ACHN (cell line): ENCODE measurements at regions not wholly inside any gene's neighbourhood (a gene's known extent, or its start where the extent isn't known, plus 50 kb on each side); places are given as distances from the start of the nearest gene placed in this dataset.
"Not testable (repeated sequence)": the region's sequence is repeated elsewhere in the genome, so short reads cannot be mapped to it uniquely, and the experiment has no call there.

Experiments used
- DNase-seq: peaks from one replicate; pipeline ENCODE4 v3.0.0-alpha.2; 2015
- in situ Hi-C: cut with HindIII; loops from 2 replicates; pipeline ENCODE4 v1.10.0; 2017; ENCODE audit warnings: low sequenced_read_pairs, low pct_ligation_motif_present, low pct_unique_long_range_greater_than_20kb

GRCh38 chr4:189707227-189707626 is 233.4 kb upstream of the FRG1 start:
- in situ Hi-C loops, DNase-seq: not testable (repeated sequence)

GRCh38 chr4:189711956-189712355 is 228.7 kb upstream of the FRG1 start:
- DNase-seq, in situ Hi-C loops: not testable (repeated sequence)

GRCh38 chr4:189721016-189721993 is 219.4 kb upstream of the FRG1 start:
- in situ Hi-C loops, DNase-seq: not testable (repeated sequence)

GRCh38 chr4:189722324-189723003 is 218.2 kb upstream of the FRG1 start:
- DNase-seq, in situ Hi-C loops: not testable (repeated sequence)

GRCh38 chr4:189727982-189728638 is 212.6 kb upstream of the FRG1 start:
- in situ Hi-C loops, DNase-seq: not testable (repeated sequence)

- in situ Hi-C loops, DNase-seq: not testable (repeated sequence)
These were observed 208.7 kb upstream of the FRG1 start for GRCh38 chr4:189731989-189732388.

- in situ Hi-C loops, DNase-seq: not testable (repeated sequence)
These were observed 207.2 kb upstream of the FRG1 start for GRCh38 chr4:189733507-189733906.

GRCh38 chr4:189734648-189735267 is 205.9 kb upstream of the FRG1 start:
- DNase-seq, result not testable (repeated sequence)

GRCh38 chr4:189736656-189737055 is 204.0 kb upstream of the FRG1 start:
- in situ Hi-C loops, DNase-seq: not testable (repeated sequence)

More at GRCh38 chr4:189734648-189735267, 205.9 kb upstream of the FRG1 start:
- in situ Hi-C loops, result not testable (repeated sequence)

- in situ Hi-C loops, DNase-seq: not testable (repeated sequence)
These were observed 200.6 kb upstream of the FRG1 start for GRCh38 chr4:189740118-189740517.

GRCh38 chr4:189740873-189741272 is 199.8 kb upstream of the FRG1 start:
- in situ Hi-C loops, result no loop called here
- no peak for DNase-seq

GRCh38 chr4:189753092-189753491 is 187.6 kb upstream of the FRG1 start:
- in situ Hi-C loops, result not testable (repeated sequence)

GRCh38 chr4:189763583-189763982 is 177.1 kb upstream of the FRG1 start:
- in situ Hi-C loops, result no loop called here
- no peak for DNase-seq

More at GRCh38 chr4:189753092-189753491, 187.6 kb upstream of the FRG1 start:
- not testable (repeated sequence) for DNase-seq

GRCh38 chr4:189765301-189765700 is 175.4 kb upstream of the FRG1 start:
- in situ Hi-C loops, result no loop called here
- no peak for DNase-seq

- DNase-seq, result no peak
- in situ Hi-C loops, result no loop called here
These were observed 174.9 kb upstream of the FRG1 start for GRCh38 chr4:189765736-189766135.

GRCh38 chr4:189767941-189768340 is 172.7 kb upstream of the FRG1 start:
- in situ Hi-C loops, result no loop called here
- DNase-seq, result no peak

- DNase-seq, result no peak
- in situ Hi-C loops, result no loop called here
These were observed 171.5 kb upstream of the FRG1 start for GRCh38 chr4:189769131-189769530.

GRCh38 chr4:189771696-189772361 is 168.8 kb upstream of the FRG1 start:
- DNase-seq, result no peak
- in situ Hi-C loops, result no loop called here
